Thyroid gland (tissue), 4 donors: ENCODE measurements at regions not wholly inside any gene's neighbourhood (a gene's known extent, or its start where the extent isn't known, plus 50 kb on each side); places are given as distances from the start of the nearest gene placed in this dataset.

ENCODE experiments used
- DNase-seq, 2 donors: peaks; one replicate each; pipeline ENCODE4 v3.0.0-alpha.2; 2019
- H3K27ac ChIP-seq, 3 donors: fragments of 200-600 bp; sonication (generic); 1 replicate in 2 of 3; 2 replicates in 1 of 3; pipeline ENCODE4 v1.5.1; 2016 to 2019; ENCODE audit warnings: mild to moderate bottlenecking in 1 of 3, moderate library complexity in 1 of 3
- H3K27me3 ChIP-seq: fragments of 200-600 bp; sonication (generic); one replicate; pipeline ENCODE4 v1.5.1; 2019
- H3K36me3 ChIP-seq, 2 donors: fragments of 200-600 bp; sonication (generic); one replicate each; pipeline ENCODE4 v1.5.1; 2016 to 2019
- H3K4me1 ChIP-seq, 2 donors: fragments of 200-600 bp; sonication (generic); one replicate each; pipeline ENCODE4 v1.5.1; 2017 to 2019
- H3K4me3 ChIP-seq, 3 donors: fragments of 200-600 bp; sonication (generic); replicated peaks in 1 of 3; 1 replicate in 2 of 3; 2 replicates in 1 of 3; pipeline ENCODE4 v1.5.1; 2016; ENCODE audit warnings: mild to moderate bottlenecking in 1 of 3
- H3K9me3 ChIP-seq: fragments of 200-600 bp; sonication (generic); one replicate; pipeline ENCODE4 v1.5.1; 2017
- POLR2A ChIP-seq, 2 donors: fragments of 450-650 bp; IDR thresholded peaks; one replicate each; pipeline ENCODE4 v1.6.1; 2017; ENCODE audit warnings: antibody characterized with exemption in 2 of 2, mild to moderate bottlenecking in 2 of 2, moderate library complexity in 1 of 2
- WGBS, 2 donors: methylation state at CpG; one replicate each; pipeline ENCODE4 v1.1.5; 2017; 5-methylcytosine and 5-hydroxymethylcytosine counted together
- intact Hi-C: fragments of 100-400 bp; cut with DNase I; formaldehyde crosslinking; loops from one replicate; pipeline ENCODE4 v1.15.1; 2023
- TF ChIP-seq, protein P1 (sequence below), 6 experiments: fragments of 200-600 bp in 3 of 6; fragments of 450-650 bp in 3 of 6; sonication (generic) in 3 of 6; IDR thresholded peaks; one replicate each; pipeline ENCODE4 v1.5.1; 2016 to 2019; ENCODE audit warnings: antibody characterized with exemption in 6 of 6, mild to moderate bottlenecking in 2 of 6, inconsistent platforms in 1 of 6, moderate library complexity in 1 of 6

DNA sequence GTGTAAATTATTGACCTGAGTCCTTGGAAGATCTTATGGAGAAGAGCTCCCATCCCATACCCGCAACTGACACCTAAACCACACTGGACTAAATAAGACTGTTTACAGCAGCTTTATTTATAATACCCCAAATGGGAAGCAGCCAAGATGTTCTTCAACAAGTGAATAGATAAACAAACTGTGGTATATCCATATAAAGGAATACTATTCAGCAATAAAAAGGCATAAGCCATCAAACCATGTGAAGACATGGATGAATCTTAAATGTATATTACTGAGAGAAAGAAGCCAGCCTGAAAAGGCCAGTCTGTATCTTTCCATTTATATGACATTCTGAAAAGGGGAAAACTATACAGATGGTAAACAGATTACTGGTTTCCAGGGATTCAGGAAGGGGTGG lies 212.7 kb downstream of the TPBG start:
- intact Hi-C loops, result no loop called here
- DNase-seq, result no peak

DNA sequence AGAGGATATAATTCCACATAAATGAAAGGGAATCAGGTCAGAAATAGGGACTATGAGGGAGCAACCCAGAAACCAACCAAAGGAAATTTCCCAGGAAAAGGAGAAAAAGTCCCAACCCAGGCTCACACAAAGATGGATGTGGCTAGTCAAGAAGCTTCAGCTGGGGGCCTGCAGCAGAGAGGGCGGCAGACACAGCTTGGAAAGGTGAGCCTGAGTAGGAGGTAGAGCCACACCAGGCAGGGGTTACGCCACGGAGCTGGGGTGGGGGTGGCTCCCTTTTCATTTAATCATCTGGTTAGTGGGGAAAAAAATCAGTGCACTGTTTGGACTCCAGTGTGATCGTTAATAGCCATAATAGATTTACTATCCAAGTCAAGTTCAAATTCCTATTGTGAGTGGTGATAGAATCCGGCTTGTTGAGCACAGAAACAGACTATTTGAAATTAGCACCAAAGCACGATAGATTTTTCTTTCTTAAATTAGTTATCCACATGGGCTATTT lies 220.6 kb downstream of the TPBG start:
- no peak for DNase-seq
- H3K4me3 ChIP-seq, result no peak overlapping the region
- WGBS, 2 donors, result 65 to 79% methylated on average over 6 of the region's 6 CpGs
- H3K36me3 ChIP-seq, result no peaks in the 10 kb centered on the region
- intact Hi-C loops, result no loop called here
- TF ChIP-seq POLR2A (IDR thresholded peaks at IDR 0.05), result no peak
- TF ChIP-seq, protein P1, sequence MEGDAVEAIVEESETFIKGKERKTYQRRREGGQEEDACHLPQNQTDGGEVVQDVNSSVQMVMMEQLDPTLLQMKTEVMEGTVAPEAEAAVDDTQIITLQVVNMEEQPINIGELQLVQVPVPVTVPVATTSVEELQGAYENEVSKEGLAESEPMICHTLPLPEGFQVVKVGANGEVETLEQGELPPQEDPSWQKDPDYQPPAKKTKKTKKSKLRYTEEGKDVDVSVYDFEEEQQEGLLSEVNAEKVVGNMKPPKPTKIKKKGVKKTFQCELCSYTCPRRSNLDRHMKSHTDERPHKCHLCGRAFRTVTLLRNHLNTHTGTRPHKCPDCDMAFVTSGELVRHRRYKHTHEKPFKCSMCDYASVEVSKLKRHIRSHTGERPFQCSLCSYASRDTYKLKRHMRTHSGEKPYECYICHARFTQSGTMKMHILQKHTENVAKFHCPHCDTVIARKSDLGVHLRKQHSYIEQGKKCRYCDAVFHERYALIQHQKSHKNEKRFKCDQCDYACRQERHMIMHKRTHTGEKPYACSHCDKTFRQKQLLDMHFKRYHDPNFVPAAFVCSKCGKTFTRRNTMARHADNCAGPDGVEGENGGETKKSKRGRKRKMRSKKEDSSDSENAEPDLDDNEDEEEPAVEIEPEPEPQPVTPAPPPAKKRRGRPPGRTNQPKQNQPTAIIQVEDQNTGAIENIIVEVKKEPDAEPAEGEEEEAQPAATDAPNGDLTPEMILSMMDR (IDR thresholded peaks at IDR 0.05), result no peak
- H3K27me3 ChIP-seq, result no peaks in the 10 kb centered on the region
- no peak overlapping the region for H3K27ac ChIP-seq
- H3K4me1 ChIP-seq, result no peaks in the 10 kb centered on the region
- H3K9me3 ChIP-seq, result no peaks in the 10 kb centered on the region

More for the DNA sequence above, 212.7 kb downstream of the TPBG start:
- Histone ChIP-seq H3K27me3 (no peaks in the 10 kb centered on the region), H3K36me3 (no peaks in the 10 kb centered on the region), H3K4me3 (no peak overlapping the region), H3K27ac (no peak overlapping the region), H3K9me3 (no peaks in the 10 kb centered on the region), H3K4me1 (no peaks in the 10 kb centered on the region)
- TF ChIP-seq, protein P1 (IDR thresholded peaks at IDR 0.05), result no peak
- TF ChIP-seq POLR2A (IDR thresholded peaks at IDR 0.05), result no peak
- 53 to 95% methylated on average over 1 of the region's 1 CpG for WGBS, 2 donors

DNA sequence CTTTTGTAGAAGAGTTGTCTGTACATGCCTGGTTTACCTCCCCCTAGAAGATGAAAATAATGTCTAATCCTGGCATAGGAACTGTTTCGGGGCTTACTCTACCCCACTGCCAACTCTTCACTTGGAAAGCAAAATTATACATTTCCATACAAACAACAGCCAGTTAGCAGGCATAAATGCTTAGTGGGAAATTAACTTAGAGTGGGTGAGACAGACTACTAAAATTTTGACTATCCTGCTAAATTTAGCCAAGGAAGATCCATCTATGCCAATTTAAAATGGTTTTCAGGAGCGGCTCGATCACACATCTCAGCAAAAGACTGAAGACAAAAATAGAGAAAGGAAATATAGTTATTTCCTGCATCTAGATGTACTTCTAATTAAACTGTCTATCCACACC lies 221.2 kb downstream of the TPBG start:
- intact Hi-C loops, result no loop called here

DNA sequence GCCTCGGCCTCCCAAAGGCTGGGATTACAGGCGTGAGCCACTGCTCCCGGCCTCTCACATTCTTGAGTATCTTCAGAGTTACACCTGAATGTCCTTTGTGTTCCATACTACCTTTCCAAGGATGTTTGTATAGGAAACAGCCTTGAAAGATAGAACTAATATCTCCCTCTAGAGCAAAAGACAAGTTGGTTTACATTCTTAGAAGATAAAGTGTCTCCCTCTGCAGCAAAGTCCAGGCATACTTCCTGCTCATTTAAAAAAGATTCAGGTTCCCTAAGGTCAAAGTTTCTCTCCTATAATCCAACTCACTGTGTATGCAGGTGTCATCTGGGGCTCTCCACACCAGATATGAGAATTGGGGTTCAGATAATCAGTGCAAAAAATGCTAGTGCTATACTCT lies 224.4 kb downstream of the TPBG start:
- no peaks in the 10 kb centered on the region for H3K27me3 ChIP-seq
- no peaks in the 10 kb centered on the region for H3K9me3 ChIP-seq
- no peak for TF ChIP-seq POLR2A (IDR thresholded peaks at IDR 0.05)
- TF ChIP-seq, protein P1 (IDR thresholded peaks at IDR 0.05), result no peak
- no peak overlapping the region for H3K4me3 ChIP-seq
- no peak for DNase-seq
- 91 to 96% methylated on average over 3 of the region's 3 CpGs for WGBS, 2 donors
- H3K4me1 ChIP-seq, result no peaks in the 10 kb centered on the region
- no peaks in the 10 kb centered on the region for H3K36me3 ChIP-seq
- intact Hi-C loops, result no loop called here
- no peak overlapping the region for H3K27ac ChIP-seq

More for the DNA sequence above, 221.2 kb downstream of the TPBG start:
- Histone ChIP-seq H3K27ac (no peak overlapping the region), H3K36me3 (no peaks in the 10 kb centered on the region), H3K9me3 (no peaks in the 10 kb centered on the region), H3K27me3 (no peaks in the 10 kb centered on the region), H3K4me1 (no peaks in the 10 kb centered on the region), H3K4me3 (no peak overlapping the region)
- DNase-seq, result no peak
- WGBS, 2 donors, result 74 to 78% methylated on average over 3 of the region's 3 CpGs
- TF ChIP-seq POLR2A (IDR thresholded peaks at IDR 0.05), result no peak
- TF ChIP-seq, protein P1 (IDR thresholded peaks at IDR 0.05), result no peak

DNA sequence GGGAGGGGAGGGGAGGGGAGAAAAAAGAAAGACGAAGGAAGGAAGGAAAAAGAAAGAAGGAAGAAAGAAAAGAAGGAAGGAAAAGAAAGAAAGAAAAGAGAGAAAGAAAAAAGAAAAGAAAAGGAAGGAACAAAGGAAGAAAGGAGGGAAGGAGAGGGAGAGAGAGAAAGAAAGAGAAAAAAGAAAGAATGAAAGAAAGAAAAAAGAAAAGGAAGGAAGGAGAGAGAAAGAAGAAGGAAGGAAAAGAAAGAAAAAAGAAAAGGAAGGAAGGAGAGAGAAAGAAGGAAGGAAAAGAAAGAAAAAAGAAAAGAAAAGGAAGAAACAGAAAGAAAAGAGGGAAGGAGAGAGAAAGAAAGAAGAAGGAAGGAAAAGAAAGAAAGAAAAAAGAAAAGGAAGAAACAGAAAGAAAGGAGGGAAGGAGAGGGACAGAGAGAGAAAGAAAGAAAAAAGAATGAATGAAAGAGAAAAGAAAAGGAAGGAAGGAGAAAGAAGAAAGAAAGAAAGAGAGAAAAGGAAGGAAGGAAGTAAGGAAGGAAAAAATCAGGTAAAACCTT lies 225.3 kb downstream of the TPBG start:
- H3K4me1 ChIP-seq, result no peaks in the 10 kb centered on the region
- no peak overlapping the region for H3K4me3 ChIP-seq
- TF ChIP-seq POLR2A (IDR thresholded peaks at IDR 0.05), result no peak
- TF ChIP-seq, protein P1 (IDR thresholded peaks at IDR 0.05), result no peak
- H3K27ac ChIP-seq, result no peak overlapping the region
- no peaks in the 10 kb centered on the region for H3K36me3 ChIP-seq
- no peaks in the 10 kb centered on the region for H3K9me3 ChIP-seq
- WGBS, 2 donors, result 80 to 88% methylated on average over 1 of the region's 1 CpG
- no peak for DNase-seq
- no peaks in the 10 kb centered on the region for H3K27me3 ChIP-seq
- intact Hi-C loops, result no loop called here
